G401.6 (cell line): ENCODE measurements at regions not wholly inside any gene's neighbourhood (a gene's known extent, or its start where the extent isn't known, plus 50 kb on each side); places are given as distances from the start of the nearest gene placed in this dataset.
"Not testable (repeated sequence)": the region's sequence is repeated elsewhere in the genome, so short reads cannot be mapped to it uniquely, and the experiment has no call there.

Source experiments
- FAIRE-seq: peaks from 2 replicates; lab custom pipeline; 2012; peaks lifted over from hg19 to GRCh38; lab: Jason Lieb, UNC

- no peak for FAIRE-seq
Measured at GRCh38 chr17:31798205-31798724, 60.8 kb downstream of the COPRS start.

GRCh38 chr17:31795941-31796340, 63.1 kb downstream of the COPRS start:
- not testable (repeated sequence) for FAIRE-seq

- FAIRE-seq: no peak
Measured at GRCh38 chr17:31794111-31794510, 64.9 kb downstream of the COPRS start.

GRCh38 chr17:31793634-31794033, 65.4 kb downstream of the COPRS start:
- FAIRE-seq: not testable (repeated sequence)

DNA sequence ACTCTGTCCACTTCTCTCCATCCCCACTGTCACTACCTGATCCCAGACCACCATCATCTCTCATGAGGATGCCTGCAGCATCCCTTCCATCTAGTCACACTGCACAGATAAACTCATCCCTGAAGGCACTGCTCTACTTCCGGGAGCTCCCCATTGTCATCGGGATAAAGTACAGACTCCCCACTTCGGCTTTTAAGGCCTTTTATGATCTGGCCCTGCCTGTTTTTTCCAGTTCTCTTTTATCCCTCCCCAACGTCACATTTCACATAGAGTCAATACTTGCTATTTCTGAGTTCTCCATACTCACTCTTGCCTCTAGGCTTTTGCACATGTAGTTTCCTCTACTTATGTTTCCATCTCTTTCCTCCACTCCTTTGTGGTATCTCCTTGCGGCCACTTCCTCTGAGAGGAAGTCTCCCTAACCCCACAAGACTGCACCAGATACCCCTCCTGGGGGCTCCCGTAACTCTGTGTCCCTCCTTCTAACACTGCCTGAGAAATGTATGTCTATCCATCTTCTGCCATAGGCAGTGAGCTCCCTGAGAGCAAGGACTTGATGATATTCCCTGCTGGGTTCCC, 66.9 kb downstream of the COPRS start:
- no peak for FAIRE-seq

DNA sequence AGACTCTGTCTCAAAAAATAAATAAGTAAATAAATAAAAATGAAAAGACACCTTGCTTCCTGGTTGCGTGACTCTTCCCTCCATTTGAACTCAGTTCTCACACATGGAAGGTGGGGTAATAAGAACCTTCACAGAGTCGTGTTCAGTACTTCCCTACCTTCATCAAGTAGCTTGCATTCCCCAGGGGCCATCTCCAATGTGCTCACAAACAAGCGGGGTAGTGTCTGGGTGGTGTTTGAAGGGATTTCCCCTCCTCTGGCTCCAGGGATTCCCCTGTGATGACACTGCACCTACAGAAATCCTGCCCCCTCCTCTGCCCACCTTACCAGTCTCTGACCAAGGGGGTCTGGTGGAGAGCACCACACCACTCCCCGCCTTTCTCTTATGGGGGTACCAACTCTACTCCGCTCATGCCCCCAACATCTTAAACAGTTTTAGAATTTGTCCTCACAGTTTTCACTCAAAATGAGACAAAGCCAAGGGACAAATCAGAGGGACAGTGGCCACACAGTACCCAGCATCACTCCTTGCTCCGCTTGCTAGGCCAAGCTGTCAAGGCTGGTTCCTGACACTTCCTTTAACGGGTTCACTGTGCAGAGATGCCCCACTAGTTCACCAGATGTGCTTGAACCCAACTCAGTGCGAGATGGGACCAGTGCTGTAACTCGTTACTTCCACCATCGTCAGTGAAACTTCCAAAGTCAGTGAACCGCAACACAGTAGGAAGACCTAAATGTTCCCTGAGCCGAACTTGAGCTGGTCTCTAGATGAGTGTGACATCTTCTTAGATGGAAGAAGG, 69.1 kb downstream of the COPRS start:
- no peak for FAIRE-seq

- no peak for FAIRE-seq
Measured at GRCh38 chr17:31788956-31789355, 70.1 kb downstream of the COPRS start.

GRCh38 chr17:31788571-31788946, 70.5 kb downstream of the COPRS start:
- no peak for FAIRE-seq

GRCh38 chr17:31787857-31788570, 71.0 kb downstream of the COPRS start:
- FAIRE-seq: no peak

- FAIRE-seq: no peak
Measured at GRCh38 chr17:31786796-31787481, 72.1 kb downstream of the COPRS start.

GRCh38 chr17:31780483-31780882, 78.6 kb downstream of the COPRS start:
- no peak for FAIRE-seq

- FAIRE-seq: no peak
Measured at GRCh38 chr17:31778523-31778922, 80.5 kb downstream of the COPRS start.

GRCh38 chr17:31771328-31771727, 87.7 kb downstream of the COPRS start:
- FAIRE-seq: not testable (repeated sequence)

DNA sequence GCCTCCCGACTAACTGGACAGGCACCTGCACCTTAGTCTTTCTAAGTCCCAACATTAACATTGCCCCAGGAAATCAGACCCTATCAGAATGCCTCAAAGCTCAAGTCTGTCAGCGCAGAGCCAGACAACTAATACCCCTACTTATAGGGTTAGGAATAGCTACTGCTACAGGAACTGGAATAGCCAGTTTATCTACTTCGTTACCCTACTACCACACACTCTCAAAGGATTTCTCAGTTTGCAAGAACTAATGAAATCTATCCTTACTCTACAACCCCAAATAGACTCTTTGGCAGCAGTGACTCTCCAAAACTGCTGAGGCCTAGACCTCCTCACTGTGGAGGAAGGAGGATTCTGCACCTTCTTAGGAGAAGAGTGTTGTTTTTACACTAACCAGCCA, 88.5 kb downstream of the COPRS start:
- FAIRE-seq: not testable (repeated sequence)

- FAIRE-seq: not testable (repeated sequence)
Measured at GRCh38 chr17:31761836-31762510, 97.1 kb downstream of the COPRS start.

DNA sequence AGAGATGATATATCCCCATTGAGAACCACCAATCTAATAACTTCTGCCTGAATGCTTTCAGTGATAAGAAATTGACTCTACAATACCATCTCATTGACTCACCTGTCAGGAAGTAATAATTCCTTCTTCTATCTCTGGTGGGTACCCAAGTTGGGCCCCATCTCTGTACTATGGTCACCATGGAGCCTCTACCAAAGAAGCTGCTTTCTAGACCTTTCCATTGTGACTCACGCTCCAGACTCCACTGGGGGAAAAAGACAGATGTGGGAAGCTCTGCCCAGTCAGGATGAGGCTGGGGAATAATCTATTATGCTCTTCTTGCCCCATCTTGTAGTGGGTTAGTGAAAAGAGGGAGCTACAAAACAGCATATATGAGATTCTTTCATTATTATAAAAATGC, 100.4 kb downstream of the COPRS start:
- FAIRE-seq: no peak

DNA sequence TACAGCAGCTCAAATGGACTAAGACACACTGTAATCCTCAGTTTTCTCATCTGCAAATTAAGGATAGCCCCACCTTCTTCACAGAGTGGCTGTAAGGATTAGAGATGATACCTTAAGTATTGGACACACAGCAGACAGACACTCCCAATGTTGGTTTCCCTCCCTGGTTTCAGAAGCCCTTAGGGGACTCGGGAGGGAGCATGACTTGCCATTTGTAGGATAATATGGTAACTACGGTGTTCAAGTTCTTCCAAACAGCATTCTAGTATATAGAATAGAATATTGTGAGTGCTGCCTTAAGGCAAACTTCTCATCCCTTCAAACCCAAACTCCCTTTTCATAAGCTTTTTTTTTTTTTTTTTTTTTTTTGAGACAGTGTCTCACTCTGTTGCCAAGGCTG, 101.9 kb downstream of the COPRS start:
- FAIRE-seq: no peak

- no peak for FAIRE-seq
Measured at GRCh38 chr17:31754239-31754945, 104.7 kb downstream of the COPRS start.

DNA sequence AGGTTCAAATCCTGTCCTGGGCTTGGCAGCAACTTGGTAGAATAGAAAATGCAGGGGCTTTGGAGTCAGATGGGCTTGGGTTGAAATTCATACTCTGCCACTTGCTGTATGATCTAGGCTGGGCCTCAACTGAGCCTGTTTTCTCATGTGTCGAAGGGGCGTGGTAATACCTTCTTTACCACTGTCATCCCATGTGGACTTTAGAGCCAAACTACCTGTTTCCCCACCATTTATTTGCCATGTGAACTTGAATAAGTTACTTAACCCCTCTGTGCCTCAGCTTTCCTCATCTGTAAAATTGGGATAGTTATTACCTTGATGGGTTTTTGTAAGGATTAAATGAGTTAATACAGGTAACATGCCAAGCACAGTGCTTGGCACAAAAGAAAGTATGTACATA, 106.0 kb downstream of the COPRS start:
- FAIRE-seq: no peak

- no peak for FAIRE-seq
Measured at GRCh38 chr17:31752584-31752983, 106.5 kb downstream of the COPRS start.

- FAIRE-seq: no peak
Measured at GRCh38 chr17:31750578-31750977, 108.5 kb downstream of the COPRS start.
